ENCODE measurements at regions not wholly inside any gene's neighbourhood (a gene's known extent, or its start where the extent isn't known, plus 50 kb on each side); places are given as distances from the start of the nearest gene placed in this dataset.

- no peak overlapping the region for H3K4me3 ChIP-seq (ENCODE audit: low read depth, low read length)
- peak; percentile 1 for DNase-seq (ENCODE audit: low read depth)
- no peak for TF ChIP-seq CTCF (conservative IDR thresholded peaks at IDR 0.05; ENCODE audit: low read depth, low read length)
These were observed 182.2 kb downstream of the CCDC59 start for GRCh38 chr12:82176026-82176425.

- TF ChIP-seq CTCF (conservative IDR thresholded peaks at IDR 0.05; ENCODE audit: low read depth, low read length), result no peak
- no peak for DNase-seq (ENCODE audit: low read depth)
- no peak overlapping the region for H3K4me3 ChIP-seq (ENCODE audit: low read depth, low read length)
These were observed 183.3 kb downstream of the CCDC59 start for GRCh38 chr12:82174936-82175335.

- H3K4me3 ChIP-seq (ENCODE audit: low read depth, low read length), result no peak overlapping the region
- no peak for TF ChIP-seq CTCF (conservative IDR thresholded peaks at IDR 0.05; ENCODE audit: low read depth, low read length)
- DNase-seq (ENCODE audit: low read depth), result peak; percentile 3
These were observed 183.8 kb downstream of the CCDC59 start for GRCh38 chr12:82174383-82174782.

GRCh38 chr12:82149045-82149444, 209.1 kb downstream of the CCDC59 start:
- TF ChIP-seq CTCF (conservative IDR thresholded peaks at IDR 0.05; ENCODE audit: low read depth, low read length), result no peak
- DNase-seq (ENCODE audit: low read depth), result no peak
- no peak overlapping the region for H3K4me3 ChIP-seq (ENCODE audit: low read depth, low read length)

GRCh38 chr12:82146740-82147139, 211.4 kb downstream of the CCDC59 start:
- no peak for DNase-seq (ENCODE audit: low read depth)
- no peak for TF ChIP-seq CTCF (conservative IDR thresholded peaks at IDR 0.05; ENCODE audit: low read depth, low read length)
- H3K4me3 ChIP-seq (ENCODE audit: low read depth, low read length), result no peak overlapping the region

- H3K4me3 ChIP-seq (ENCODE audit: low read depth, low read length), result no peak overlapping the region
- no peak for DNase-seq (ENCODE audit: low read depth)
- TF ChIP-seq CTCF (conservative IDR thresholded peaks at IDR 0.05; ENCODE audit: low read depth, low read length), result no peak
These were observed 213.7 kb downstream of the CCDC59 start for GRCh38 chr12:82144505-82144904.

- no peak overlapping the region for H3K4me3 ChIP-seq (ENCODE audit: low read depth, low read length)
- no peak for TF ChIP-seq CTCF (conservative IDR thresholded peaks at IDR 0.05; ENCODE audit: low read depth, low read length)
- DNase-seq (ENCODE audit: low read depth), result no peak
These were observed 225.8 kb downstream of the CCDC59 start for GRCh38 chr12:82132390-82132789.

Data from choroid plexus epithelial cell (primary cell).